ENCODE measurements at regions not wholly inside any gene's neighbourhood (a gene's known extent, or its start where the extent isn't known, plus 50 kb on each side); places are given as distances from the start of the nearest gene placed in this dataset.

GRCh38 chr6:14903176-14904038 lies 342.5 kb upstream of the JARID2 start:
- H3K4me3 ChIP-seq (ENCODE audit: low read length) = no peak overlapping the region
- peak; percentile 63 for DNase-seq (ENCODE audit: low read depth)
- TF ChIP-seq CTCF (IDR thresholded peaks at IDR 0.05; ENCODE audit: insufficient read depth, low read depth, low read length, missing control alignments) = no peak

- no peak for DNase-seq (ENCODE audit: low read depth)
- no peak for TF ChIP-seq CTCF (IDR thresholded peaks at IDR 0.05; ENCODE audit: insufficient read depth, low read depth, low read length, missing control alignments)
- H3K4me3 ChIP-seq (ENCODE audit: low read length) = no peak overlapping the region
Measured at GRCh38 chr6:14905201-14905600, 340.7 kb upstream of the JARID2 start.

GRCh38 chr6:14906621-14907020 lies 339.2 kb upstream of the JARID2 start:
- no peak overlapping the region for H3K4me3 ChIP-seq (ENCODE audit: low read length)
- TF ChIP-seq CTCF (IDR thresholded peaks at IDR 0.05; ENCODE audit: insufficient read depth, low read depth, low read length, missing control alignments) = no peak
- DNase-seq (ENCODE audit: low read depth) = no peak

- TF ChIP-seq CTCF (IDR thresholded peaks at IDR 0.05; ENCODE audit: insufficient read depth, low read depth, low read length, missing control alignments) = no peak
- DNase-seq (ENCODE audit: low read depth) = no peak
- H3K4me3 ChIP-seq (ENCODE audit: low read length) = no peak overlapping the region
Measured at GRCh38 chr6:14910692-14911547, 334.9 kb upstream of the JARID2 start.

- no peak for TF ChIP-seq CTCF (IDR thresholded peaks at IDR 0.05; ENCODE audit: insufficient read depth, low read depth, low read length, missing control alignments)
- H3K4me3 ChIP-seq (ENCODE audit: low read length) = no peak overlapping the region
- no peak for DNase-seq (ENCODE audit: low read depth)
Measured at GRCh38 chr6:14912226-14912625, 333.6 kb upstream of the JARID2 start.

GRCh38 chr6:14912706-14913105 lies 333.2 kb upstream of the JARID2 start:
- no peak overlapping the region for H3K4me3 ChIP-seq (ENCODE audit: low read length)
- TF ChIP-seq CTCF (IDR thresholded peaks at IDR 0.05; ENCODE audit: insufficient read depth, low read depth, low read length, missing control alignments) = no peak
- no peak for DNase-seq (ENCODE audit: low read depth)
